ENCODE measurements at regions not wholly inside any gene's neighbourhood (a gene's known extent, or its start where the extent isn't known, plus 50 kb on each side); places are given as distances from the start of the nearest gene placed in this dataset.

DNA sequence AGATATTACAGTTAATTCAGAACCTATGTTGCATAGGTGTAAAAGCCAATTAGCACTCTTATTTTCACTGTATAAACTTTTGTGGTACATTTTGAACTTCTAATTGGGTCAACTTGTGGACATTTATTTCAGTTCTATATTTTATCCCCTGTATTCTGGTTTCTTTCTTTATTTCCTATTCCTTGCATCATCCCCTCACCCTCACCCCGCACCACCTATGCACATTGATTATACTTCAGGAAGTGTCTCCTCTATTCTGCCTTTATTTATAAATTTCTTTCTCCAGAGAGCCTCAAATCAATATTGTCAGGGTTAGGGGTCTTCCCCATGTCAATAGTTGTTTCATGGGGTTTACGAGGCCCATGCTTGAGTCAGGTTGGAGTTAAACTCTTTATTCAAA is 83.1 kb downstream of the TEX13C start:
- TF ChIP-seq SP2 (tag by site-specific recombination; IDR thresholded peaks at IDR 0.05) (no peak), ZNF132 (tag by site-specific recombination; IDR thresholded peaks at IDR 0.05; ENCODE audit: borderline replicate concordance) (no peak), ZNF416 (tag by site-specific recombination; IDR thresholded peaks at IDR 0.05) (no peak), ZNF239 (tag by site-specific recombination; IDR thresholded peaks at IDR 0.05) (no peak), ZNF776 (tag by site-specific recombination; IDR thresholded peaks at IDR 0.05; ENCODE audit: borderline replicate concordance) (no peak), IKZF3 (tag by site-specific recombination; IDR thresholded peaks at IDR 0.05) (no peak), ZNF701 (tag by site-specific recombination; IDR thresholded peaks at IDR 0.05) (no peak)
- TF ChIP-seq, protein P1, sequence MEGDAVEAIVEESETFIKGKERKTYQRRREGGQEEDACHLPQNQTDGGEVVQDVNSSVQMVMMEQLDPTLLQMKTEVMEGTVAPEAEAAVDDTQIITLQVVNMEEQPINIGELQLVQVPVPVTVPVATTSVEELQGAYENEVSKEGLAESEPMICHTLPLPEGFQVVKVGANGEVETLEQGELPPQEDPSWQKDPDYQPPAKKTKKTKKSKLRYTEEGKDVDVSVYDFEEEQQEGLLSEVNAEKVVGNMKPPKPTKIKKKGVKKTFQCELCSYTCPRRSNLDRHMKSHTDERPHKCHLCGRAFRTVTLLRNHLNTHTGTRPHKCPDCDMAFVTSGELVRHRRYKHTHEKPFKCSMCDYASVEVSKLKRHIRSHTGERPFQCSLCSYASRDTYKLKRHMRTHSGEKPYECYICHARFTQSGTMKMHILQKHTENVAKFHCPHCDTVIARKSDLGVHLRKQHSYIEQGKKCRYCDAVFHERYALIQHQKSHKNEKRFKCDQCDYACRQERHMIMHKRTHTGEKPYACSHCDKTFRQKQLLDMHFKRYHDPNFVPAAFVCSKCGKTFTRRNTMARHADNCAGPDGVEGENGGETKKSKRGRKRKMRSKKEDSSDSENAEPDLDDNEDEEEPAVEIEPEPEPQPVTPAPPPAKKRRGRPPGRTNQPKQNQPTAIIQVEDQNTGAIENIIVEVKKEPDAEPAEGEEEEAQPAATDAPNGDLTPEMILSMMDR (tag by site-specific recombination; IDR thresholded peaks at IDR 0.05) = no peak
- TF ChIP-seq, protein P2, sequence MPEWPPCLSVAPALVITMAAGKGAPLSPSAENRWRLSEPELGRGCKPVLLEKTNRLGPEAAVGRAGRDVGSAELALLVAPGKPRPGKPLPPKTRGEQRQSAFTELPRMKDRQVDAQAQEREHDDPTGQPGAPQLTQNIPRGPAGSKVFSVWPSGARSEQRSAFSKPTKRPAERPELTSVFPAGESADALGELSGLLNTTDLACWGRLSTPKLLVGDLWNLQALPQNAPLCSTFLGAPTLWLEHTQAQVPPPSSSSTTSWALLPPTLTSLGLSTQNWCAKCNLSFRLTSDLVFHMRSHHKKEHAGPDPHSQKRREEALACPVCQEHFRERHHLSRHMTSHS (tag by site-specific recombination; IDR thresholded peaks at IDR 0.05) = no peak
- Histone ChIP-seq H3K4me1 (ENCODE audit: control insufficient read depth, insufficient read depth, low read length) (no peaks in the 10 kb centered on the region), H3K27ac (ENCODE audit: extremely low read depth, low read depth, low read length) (no peak overlapping the region), H3K9me3 (ENCODE audit: control insufficient read depth, insufficient read depth, low read depth, low read length) (no peaks in the 10 kb centered on the region), H3K4me3 (ENCODE audit: low read depth, low read length) (no peak overlapping the region), H3K36me3 (ENCODE audit: control insufficient read depth in 2 of 2, insufficient read depth in 1 of 2, low read length in 2 of 2) (no peaks in the 10 kb centered on the region)
- CTCF ChIA-PET = no interaction called here
- POLR2A ChIA-PET = no interaction called here

DNA sequence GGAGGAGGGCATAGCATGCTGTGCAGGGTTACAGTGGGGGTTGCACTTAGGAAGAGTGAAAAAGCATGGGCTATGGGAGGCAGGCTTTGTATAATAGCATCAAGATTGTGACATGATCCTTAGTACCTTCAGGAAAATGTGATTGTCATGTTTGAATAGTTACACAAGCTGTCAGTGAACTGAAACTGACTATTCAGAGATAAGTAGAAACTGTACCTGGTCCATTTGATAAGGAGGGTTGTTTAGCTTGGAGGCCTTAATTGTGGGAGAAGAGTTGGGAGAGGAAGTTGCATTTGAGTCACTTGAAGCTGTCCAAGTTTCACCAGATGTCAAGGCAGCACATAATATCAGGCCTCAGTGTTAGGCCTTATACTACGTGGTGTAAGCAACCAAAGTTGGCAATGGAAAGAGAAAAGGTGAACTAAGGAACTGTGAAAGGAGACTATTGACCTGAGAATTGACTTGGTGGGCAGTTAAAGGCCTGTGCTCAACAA is 85.0 kb downstream of the TEX13C start:
- no peak for TF ChIP-seq ZNF610 (tag by site-specific recombination; IDR thresholded peaks at IDR 0.05; ENCODE audit: borderline replicate concordance)
- TF ChIP-seq ZNF202 (tag by site-specific recombination; IDR thresholded peaks at IDR 0.05; ENCODE audit: borderline replicate concordance) = no peak
- no peak for TF ChIP-seq KLF7 (tag by site-specific recombination; IDR thresholded peaks at IDR 0.05; ENCODE audit: borderline replicate concordance)
- no peak for TF ChIP-seq ZNF549 (tag by site-specific recombination; IDR thresholded peaks at IDR 0.05)
- no peak for TF ChIP-seq HOXD13 (CRISPR knock-in tag; IDR thresholded peaks at IDR 0.05; ENCODE audit: borderline replicate concordance)
- TF ChIP-seq, protein P1 (tag by site-specific recombination; IDR thresholded peaks at IDR 0.05) = no peak
- TF ChIP-seq ZNF48 (tag by site-specific recombination; IDR thresholded peaks at IDR 0.05) = no peak
- H3K4me1 ChIP-seq (ENCODE audit: control insufficient read depth, insufficient read depth, low read length) = no peaks in the 10 kb centered on the region
- ChIA-PET CTCF (no interaction called here), POLR2A (no interaction called here)
- no peaks in the 10 kb centered on the region for H3K9me3 ChIP-seq (ENCODE audit: control insufficient read depth, insufficient read depth, low read depth, low read length)
- no peak overlapping the region for H3K4me3 ChIP-seq (ENCODE audit: low read depth, low read length)
- H3K27ac ChIP-seq (ENCODE audit: extremely low read depth, low read depth, low read length) = no peak overlapping the region
- no peaks in the 10 kb centered on the region for H3K36me3 ChIP-seq (ENCODE audit: control insufficient read depth in 2 of 2, insufficient read depth in 1 of 2, low read length in 2 of 2)

DNA sequence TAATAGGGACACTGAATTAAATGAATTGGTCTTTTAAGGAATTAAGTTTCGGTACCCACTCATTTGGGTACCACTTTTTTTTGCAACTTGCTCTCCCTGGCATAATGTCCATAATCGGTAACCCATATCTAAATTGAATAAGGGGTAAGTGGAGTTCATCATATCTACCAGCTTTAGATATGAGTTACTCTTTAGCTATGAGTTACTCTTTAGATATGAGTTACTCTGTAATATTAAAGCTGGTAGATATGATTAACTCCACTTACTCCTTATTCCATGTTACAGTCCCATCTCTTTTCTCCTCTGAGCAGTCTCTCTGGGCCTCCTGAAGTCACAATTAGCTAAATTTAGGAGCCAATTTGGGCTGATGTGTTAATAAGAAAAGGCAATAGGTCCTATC is 85.7 kb downstream of the TEX13C start:
- ChIA-PET POLR2A (no interaction called here), CTCF (no interaction called here)
- no peak for TF ChIP-seq ZNF114 (tag by site-specific recombination; IDR thresholded peaks at IDR 0.05)
- TF ChIP-seq ZNF600 (tag by site-specific recombination; IDR thresholded peaks at IDR 0.05) = no peak
- no peak for TF ChIP-seq ZNF426 (tag by site-specific recombination; IDR thresholded peaks at IDR 0.05)
- TF ChIP-seq, protein P3, sequence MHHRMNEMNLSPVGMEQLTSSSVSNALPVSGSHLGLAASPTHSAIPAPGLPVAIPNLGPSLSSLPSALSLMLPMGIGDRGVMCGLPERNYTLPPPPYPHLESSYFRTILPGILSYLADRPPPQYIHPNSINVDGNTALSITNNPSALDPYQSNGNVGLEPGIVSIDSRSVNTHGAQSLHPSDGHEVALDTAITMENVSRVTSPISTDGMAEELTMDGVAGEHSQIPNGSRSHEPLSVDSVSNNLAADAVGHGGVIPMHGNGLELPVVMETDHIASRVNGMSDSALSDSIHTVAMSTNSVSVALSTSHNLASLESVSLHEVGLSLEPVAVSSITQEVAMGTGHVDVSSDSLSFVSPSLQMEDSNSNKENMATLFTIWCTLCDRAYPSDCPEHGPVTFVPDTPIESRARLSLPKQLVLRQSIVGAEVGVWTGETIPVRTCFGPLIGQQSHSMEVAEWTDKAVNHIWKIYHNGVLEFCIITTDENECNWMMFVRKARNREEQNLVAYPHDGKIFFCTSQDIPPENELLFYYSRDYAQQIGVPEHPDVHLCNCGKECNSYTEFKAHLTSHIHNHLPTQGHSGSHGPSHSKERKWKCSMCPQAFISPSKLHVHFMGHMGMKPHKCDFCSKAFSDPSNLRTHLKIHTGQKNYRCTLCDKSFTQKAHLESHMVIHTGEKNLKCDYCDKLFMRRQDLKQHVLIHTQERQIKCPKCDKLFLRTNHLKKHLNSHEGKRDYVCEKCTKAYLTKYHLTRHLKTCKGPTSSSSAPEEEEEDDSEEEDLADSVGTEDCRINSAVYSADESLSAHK (tag by site-specific recombination; IDR thresholded peaks at IDR 0.05) = no peak
- no peak for TF ChIP-seq ZBTB21 (tag by site-specific recombination; IDR thresholded peaks at IDR 0.05)
- no peak for TF ChIP-seq ZNF791 (tag by site-specific recombination; IDR thresholded peaks at IDR 0.05)

More for the DNA sequence above, 85.7 kb downstream of the TEX13C start:
- Histone ChIP-seq H3K36me3 (ENCODE audit: control insufficient read depth in 2 of 2, insufficient read depth in 1 of 2, low read length in 2 of 2) (no peaks in the 10 kb centered on the region), H3K4me1 (ENCODE audit: control insufficient read depth, insufficient read depth, low read length) (no peaks in the 10 kb centered on the region), H3K27ac (ENCODE audit: extremely low read depth, low read depth, low read length) (no peak overlapping the region), H3K4me3 (ENCODE audit: low read depth, low read length) (no peak overlapping the region), H3K9me3 (ENCODE audit: control insufficient read depth, insufficient read depth, low read depth, low read length) (no peaks in the 10 kb centered on the region)
